HK-2 (cell line): ENCODE measurements at regions not wholly inside any gene's neighbourhood (a gene's known extent, or its start where the extent isn't known, plus 50 kb on each side); places are given as distances from the start of the nearest gene placed in this dataset.
"Not testable (repeated sequence)": the region's sequence is repeated elsewhere in the genome, so short reads cannot be mapped to it uniquely, and the experiment has no call there.

Experiments
- DNase-seq: peaks from one replicate; pipeline ENCODE4 v3.0.0-alpha.2; 2018; ENCODE audit not compliant: unreplicated experiment

DNA sequence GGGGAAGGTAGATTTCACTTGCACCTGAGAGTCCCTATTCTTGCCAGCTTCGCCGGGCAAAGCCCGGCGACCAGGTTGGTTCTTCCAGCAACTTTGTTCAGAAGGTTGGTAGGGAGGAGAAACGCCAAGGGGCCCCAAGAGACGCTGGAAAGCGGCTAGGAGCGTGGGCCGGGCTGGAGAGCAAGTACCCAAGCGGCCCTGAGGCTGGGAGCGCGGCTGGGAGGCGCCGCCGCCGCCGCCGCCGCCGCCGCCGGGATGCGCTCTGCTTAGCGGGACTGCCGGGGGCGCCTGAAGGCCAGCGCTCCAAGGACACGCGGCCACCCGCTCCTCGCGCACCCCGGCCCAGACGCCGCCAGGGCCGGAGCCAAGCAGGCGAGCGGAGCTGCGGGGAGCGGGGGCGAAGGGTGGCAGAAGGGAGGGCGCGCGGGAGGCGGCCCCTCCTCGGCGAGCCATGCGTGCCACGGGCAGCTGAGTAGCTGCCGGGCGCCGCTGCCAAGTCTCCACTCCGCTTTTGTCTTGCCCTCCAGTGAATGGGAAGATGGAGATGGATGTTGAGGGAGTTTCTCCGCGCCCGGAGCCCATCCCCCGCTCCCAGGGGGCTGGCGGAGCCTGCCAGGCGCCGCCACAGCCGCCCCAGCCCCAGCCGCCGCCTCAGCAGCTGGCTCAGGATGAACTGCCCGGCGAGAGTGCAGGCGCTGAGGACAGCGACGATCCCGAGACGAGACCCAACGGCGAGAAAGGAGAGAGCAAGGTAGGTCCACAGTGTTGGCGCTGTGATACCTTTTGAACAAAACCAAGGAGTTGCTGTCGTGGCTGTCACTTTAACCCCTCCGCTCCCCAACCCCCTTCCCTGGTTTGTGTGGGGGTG, 227.4 kb upstream of the AZI2 start:
- DNase-seq = peak; percentile 24

DNA sequence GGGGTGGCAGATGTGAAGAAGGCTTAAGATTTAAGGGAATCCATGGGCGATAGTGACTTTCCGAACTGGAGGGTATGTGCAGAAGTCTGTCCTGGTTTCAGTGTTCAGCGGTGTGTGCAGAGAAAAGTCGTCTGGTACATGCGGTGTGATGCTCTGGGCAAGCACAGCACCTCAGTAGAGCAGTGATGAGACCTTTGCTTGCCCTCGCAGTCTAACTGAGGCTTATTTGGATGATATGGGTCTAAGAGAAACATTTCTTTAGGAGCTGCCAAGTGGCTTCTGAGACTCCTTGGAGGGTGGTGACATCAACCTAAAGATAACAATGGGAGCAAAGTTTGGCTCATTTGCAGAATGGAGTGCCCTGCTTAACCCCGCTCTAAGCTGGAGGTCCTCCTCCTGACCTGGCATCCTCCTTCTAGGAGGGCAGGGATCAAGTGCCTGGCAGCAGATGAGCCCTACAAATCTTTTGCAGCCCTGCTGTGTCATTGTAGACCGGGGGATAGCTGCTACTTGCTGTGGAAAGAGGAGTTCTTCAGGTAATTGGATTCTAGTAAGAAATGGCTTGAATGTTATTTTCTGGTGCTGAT, 228.1 kb upstream of the AZI2 start:
- no peak for DNase-seq

GRCh38 chr3:28577941-28578500, 229.4 kb upstream of the AZI2 start:
- no peak for DNase-seq

GRCh38 chr3:28586325-28586724, 237.7 kb upstream of the AZI2 start:
- DNase-seq = no peak

DNA sequence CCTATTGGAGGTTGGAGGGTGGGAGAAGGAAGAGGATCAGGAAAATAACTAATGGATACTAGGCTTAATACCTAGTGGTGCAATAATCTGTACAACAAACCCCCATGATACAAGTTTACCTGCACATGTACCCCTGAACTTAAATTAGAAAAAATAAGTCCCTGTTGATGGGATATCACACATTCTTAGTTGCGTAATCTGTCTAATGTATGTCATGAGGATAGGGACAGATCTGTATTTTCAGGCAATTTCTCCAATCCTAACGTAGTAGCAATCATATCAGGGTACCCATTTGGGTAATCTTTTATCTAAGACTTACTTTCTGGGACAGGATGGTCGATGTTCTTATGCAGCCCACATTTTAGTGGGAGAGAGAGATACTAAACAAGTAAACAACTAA, 239.1 kb upstream of the AZI2 start:
- DNase-seq = no peak

GRCh38 chr3:28590216-28590615, 241.6 kb upstream of the AZI2 start:
- no peak for DNase-seq

GRCh38 chr3:28590860-28591259, 242.2 kb upstream of the AZI2 start:
- no peak for DNase-seq

- DNase-seq = no peak
Measured at GRCh38 chr3:28595372-28595771, 246.7 kb upstream of the AZI2 start.

DNA sequence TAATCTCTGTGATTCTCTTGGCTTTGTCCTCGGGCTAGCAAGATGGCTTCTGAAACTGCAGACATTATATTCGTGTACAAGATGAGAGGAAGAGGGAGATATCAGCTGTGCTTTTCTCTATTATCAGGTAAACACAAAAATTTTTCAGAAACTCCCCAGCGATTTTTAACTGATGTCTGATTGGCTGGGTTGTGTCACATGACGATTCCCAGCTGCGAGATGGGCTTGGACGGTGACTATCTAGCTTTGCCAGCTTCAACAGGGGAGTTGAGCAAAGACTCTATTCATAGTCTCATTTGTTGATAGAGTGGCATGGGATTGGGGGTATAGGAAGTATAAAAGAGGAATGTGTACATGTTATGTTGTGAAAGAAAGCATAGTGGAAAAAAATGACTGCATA, 248.8 kb upstream of the AZI2 start:
- DNase-seq = no peak

GRCh38 chr3:28598165-28598564, 249.5 kb upstream of the AZI2 start:
- no peak for DNase-seq

- DNase-seq = no peak
Measured at GRCh38 chr3:28601291-28601690, 252.7 kb upstream of the AZI2 start.

- DNase-seq = no peak
Measured at GRCh38 chr3:28606283-28606682, 257.7 kb upstream of the AZI2 start.

GRCh38 chr3:28612232-28612631, 263.6 kb upstream of the AZI2 start:
- no peak for DNase-seq

GRCh38 chr3:28613511-28614106, 265.0 kb upstream of the AZI2 start:
- DNase-seq = no peak

DNA sequence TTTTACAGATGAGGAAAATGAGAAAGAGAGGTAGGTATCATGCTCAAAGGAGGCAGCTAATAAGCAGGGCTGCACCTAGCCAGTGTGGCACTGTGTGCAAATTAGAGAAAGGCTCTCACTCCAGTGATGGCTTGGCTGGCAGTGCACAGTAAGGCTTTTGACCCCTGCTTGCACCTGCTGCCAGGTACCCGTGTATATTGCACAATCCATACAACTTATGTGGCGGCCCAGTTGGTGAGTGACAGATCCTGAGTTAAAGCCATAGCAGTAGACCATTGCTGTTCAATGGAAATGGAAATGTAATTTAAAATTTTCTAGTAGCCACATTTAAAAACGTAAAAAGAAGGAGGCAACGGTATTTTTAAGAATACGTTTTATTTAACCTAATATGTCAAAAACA, 266.4 kb upstream of the AZI2 start:
- no peak for DNase-seq

- no peak for DNase-seq
Measured at GRCh38 chr3:28615971-28616370, 267.3 kb upstream of the AZI2 start.

- no peak for DNase-seq
Measured at GRCh38 chr3:28617821-28618220, 269.2 kb upstream of the AZI2 start.

GRCh38 chr3:28623106-28623505, 274.5 kb upstream of the AZI2 start:
- no peak for DNase-seq

- DNase-seq = no peak
Measured at GRCh38 chr3:28624084-28624483, 275.5 kb upstream of the AZI2 start.

DNA sequence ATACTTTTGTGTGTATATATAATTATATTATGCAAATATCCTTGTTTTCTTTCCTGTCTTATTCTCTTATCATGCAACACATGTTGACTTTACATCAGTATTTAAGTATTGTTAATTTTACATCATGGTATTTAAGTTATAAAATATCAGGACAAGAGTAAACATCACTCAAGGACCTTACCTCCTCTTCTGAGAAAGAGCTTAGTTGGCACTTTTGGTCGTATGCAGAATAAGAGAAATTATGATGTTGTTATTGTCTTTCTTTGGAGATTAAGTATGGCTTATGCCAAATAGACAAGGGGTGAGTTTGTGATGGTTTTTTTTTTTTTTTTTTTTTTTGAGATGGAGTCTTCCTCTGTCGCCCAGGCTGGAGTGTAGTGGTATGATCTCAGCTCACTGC, 279.2 kb upstream of the AZI2 start:
- DNase-seq = not testable (repeated sequence)

- no peak for DNase-seq
Measured at GRCh38 chr3:28634019-28634418, 285.4 kb upstream of the AZI2 start.

DNA sequence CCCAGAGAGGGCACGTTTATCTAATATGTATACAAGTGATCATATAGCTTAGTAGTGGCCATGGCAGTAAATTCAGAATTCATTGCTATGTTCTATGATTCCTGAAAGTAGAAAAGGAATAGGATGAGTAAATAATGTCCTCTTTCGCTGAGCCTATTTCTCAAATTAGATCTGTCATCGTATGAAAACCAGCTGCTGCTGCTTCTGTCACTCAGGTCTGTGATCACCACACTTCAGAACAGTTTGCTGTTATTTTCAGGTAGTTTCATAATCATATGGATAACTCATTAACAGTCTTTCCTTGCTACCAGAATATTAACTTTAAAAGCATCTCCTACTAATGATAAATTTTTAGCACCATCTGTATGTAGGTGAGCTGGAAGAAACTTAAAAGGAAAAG, 289.1 kb upstream of the AZI2 start:
- no peak for DNase-seq

DNA sequence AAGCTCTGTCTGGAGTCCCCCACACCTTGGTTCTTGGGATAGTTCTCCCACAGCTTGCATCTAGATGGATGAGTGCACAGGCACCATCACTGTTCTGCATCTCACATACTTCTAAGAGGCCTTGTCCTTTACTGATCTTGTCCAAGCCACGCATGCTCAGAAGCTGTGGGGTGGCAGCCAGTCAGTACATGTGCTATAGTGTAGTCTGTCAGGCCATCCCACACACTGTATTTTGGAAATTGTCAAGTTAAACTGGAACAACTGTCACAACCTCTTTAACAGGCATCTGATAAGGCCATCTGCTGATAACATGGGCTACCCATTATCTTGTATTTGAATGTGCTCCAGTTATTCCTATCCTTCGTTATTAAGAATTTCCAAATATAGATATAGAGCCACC, 296.5 kb upstream of the AZI2 start:
- DNase-seq = no peak
